ENCODE measurements at regions not wholly inside any gene's neighbourhood (a gene's known extent, or its start where the extent isn't known, plus 50 kb on each side); places are given as distances from the start of the nearest gene placed in this dataset.
"Not testable (repeated sequence)": the region's sequence is repeated elsewhere in the genome, so short reads cannot be mapped to it uniquely, and the experiment has no call there.

GRCh38 chr3:154885418-154885817 lies 194.7 kb upstream of the MME start:
- Histone ChIP-seq H3K27me3 (no peaks in the 10 kb centered on the region), H3K4me3 (no peak overlapping the region), H3K36me3 (no peaks in the 10 kb centered on the region), H3K9me3 (peaks cover 10% of the 10 kb centered on the region)
- DNase-seq: no peak

- H3K27me3 ChIP-seq: no peaks in the 10 kb centered on the region
- no peak for DNase-seq
- H3K4me3 ChIP-seq: no peak overlapping the region
- H3K9me3 ChIP-seq: peaks cover 10% of the 10 kb centered on the region
- no peaks in the 10 kb centered on the region for H3K36me3 ChIP-seq
Observed at GRCh38 chr3:154884952-154885351, 195.2 kb upstream of the MME start.

GRCh38 chr3:154875142-154875541 lies 205.0 kb upstream of the MME start:
- Histone ChIP-seq H3K9me3 (peaks cover 4% of the 10 kb centered on the region; the same call in 1 of the 2 replicates), H3K36me3 (no peaks in the 10 kb centered on the region), H3K4me3 (no peak overlapping the region), H3K27me3 (no peaks in the 10 kb centered on the region)
- DNase-seq: no peak

GRCh38 chr3:154872696-154873095 lies 207.4 kb upstream of the MME start:
- DNase-seq: no peak
- H3K36me3 ChIP-seq: no peaks in the 10 kb centered on the region
- H3K4me3 ChIP-seq: no peak overlapping the region
- H3K27me3 ChIP-seq: no peaks in the 10 kb centered on the region
- no peaks in the 10 kb centered on the region; the same call in 1 of the 2 replicates for H3K9me3 ChIP-seq

- no peak for DNase-seq
- no peaks in the 10 kb centered on the region for H3K36me3 ChIP-seq
- no peaks in the 10 kb centered on the region for H3K27me3 ChIP-seq
- no peak overlapping the region for H3K4me3 ChIP-seq
- no peaks in the 10 kb centered on the region; the same call in 1 of the 2 replicates for H3K9me3 ChIP-seq
Observed at GRCh38 chr3:154872074-154872473, 208.0 kb upstream of the MME start.

GRCh38 chr3:154864947-154865346 lies 215.2 kb upstream of the MME start:
- Histone ChIP-seq H3K27me3 (no peaks in the 10 kb centered on the region), H3K4me3 (no peak overlapping the region), H3K9me3 (no peaks in the 10 kb centered on the region; the same call in 1 of the 2 replicates), H3K36me3 (no peaks in the 10 kb centered on the region)
- DNase-seq: no peak

- H3K9me3 ChIP-seq: no peaks in the 10 kb centered on the region
- no peak for DNase-seq
- H3K36me3 ChIP-seq: no peaks in the 10 kb centered on the region
- no peaks in the 10 kb centered on the region for H3K27me3 ChIP-seq
- no peak overlapping the region for H3K4me3 ChIP-seq
Observed at GRCh38 chr3:154862265-154862664, 217.9 kb upstream of the MME start.

GRCh38 chr3:154852998-154853397 lies 227.1 kb upstream of the MME start:
- not testable (repeated sequence) for H3K9me3 ChIP-seq, H3K4me3 ChIP-seq, DNase-seq, H3K27me3 ChIP-seq, H3K36me3 ChIP-seq

- no peaks in the 10 kb centered on the region for H3K27me3 ChIP-seq
- no peaks in the 10 kb centered on the region for H3K36me3 ChIP-seq
- no peaks in the 10 kb centered on the region for H3K9me3 ChIP-seq
- no peak overlapping the region for H3K4me3 ChIP-seq
- no peak for DNase-seq
Observed at GRCh38 chr3:154852515-154852914, 227.6 kb upstream of the MME start.

GRCh38 chr3:154851644-154852043 lies 228.5 kb upstream of the MME start:
- Histone ChIP-seq H3K27me3 (no peaks in the 10 kb centered on the region), H3K36me3 (no peaks in the 10 kb centered on the region), H3K4me3 (no peak overlapping the region), H3K9me3 (no peaks in the 10 kb centered on the region)
- DNase-seq: no peak

- no peaks in the 10 kb centered on the region for H3K27me3 ChIP-seq
- no peaks in the 10 kb centered on the region for H3K9me3 ChIP-seq
- H3K36me3 ChIP-seq: no peaks in the 10 kb centered on the region
- DNase-seq: no peak
- no peak overlapping the region for H3K4me3 ChIP-seq
Observed at GRCh38 chr3:154850921-154851320, 229.2 kb upstream of the MME start.

GRCh38 chr3:154849408-154849807 lies 230.7 kb upstream of the MME start:
- DNase-seq: no peak
- Histone ChIP-seq H3K4me3 (no peak overlapping the region), H3K36me3 (no peaks in the 10 kb centered on the region), H3K9me3 (no peaks in the 10 kb centered on the region), H3K27me3 (no peaks in the 10 kb centered on the region)

GRCh38 chr3:154844863-154845262 lies 235.3 kb upstream of the MME start:
- Histone ChIP-seq H3K27me3 (no peaks in the 10 kb centered on the region), H3K4me3 (no peak overlapping the region), H3K36me3 (no peaks in the 10 kb centered on the region), H3K9me3 (no peaks in the 10 kb centered on the region)
- no peak for DNase-seq

- H3K27me3 ChIP-seq: no peaks in the 10 kb centered on the region
- H3K4me3 ChIP-seq: no peak overlapping the region
- no peaks in the 10 kb centered on the region for H3K36me3 ChIP-seq
- H3K9me3 ChIP-seq: no peaks in the 10 kb centered on the region
- no peak for DNase-seq
Observed at GRCh38 chr3:154843647-154844046, 236.5 kb upstream of the MME start.

GRCh38 chr3:154842536-154842935 lies 237.6 kb upstream of the MME start:
- no peak for DNase-seq
- H3K9me3 ChIP-seq: no peaks in the 10 kb centered on the region
- no peaks in the 10 kb centered on the region for H3K27me3 ChIP-seq
- no peak overlapping the region for H3K4me3 ChIP-seq
- no peaks in the 10 kb centered on the region for H3K36me3 ChIP-seq

GRCh38 chr3:154835639-154836038 lies 244.5 kb upstream of the MME start:
- DNase-seq: no peak
- Histone ChIP-seq H3K36me3 (no peaks in the 10 kb centered on the region), H3K4me3 (no peak overlapping the region), H3K9me3 (no peaks in the 10 kb centered on the region), H3K27me3 (no peaks in the 10 kb centered on the region)

GRCh38 chr3:154834831-154835230 lies 245.3 kb upstream of the MME start:
- H3K27me3 ChIP-seq, DNase-seq, H3K36me3 ChIP-seq, H3K4me3 ChIP-seq, H3K9me3 ChIP-seq: not testable (repeated sequence)

GRCh38 chr3:154829929-154830328 lies 250.2 kb upstream of the MME start:
- no peak for DNase-seq
- no peaks in the 10 kb centered on the region for H3K36me3 ChIP-seq
- H3K27me3 ChIP-seq: no peaks in the 10 kb centered on the region

GRCh38 chr3:154819491-154819890 lies 260.6 kb upstream of the MME start:
- H3K9me3 ChIP-seq: no peaks in the 10 kb centered on the region
- DNase-seq: no peak
- no peak overlapping the region for H3K4me3 ChIP-seq
- no peaks in the 10 kb centered on the region for H3K27me3 ChIP-seq
- no peaks in the 10 kb centered on the region for H3K36me3 ChIP-seq

More at GRCh38 chr3:154829929-154830328, 250.2 kb upstream of the MME start:
- no peaks in the 10 kb centered on the region for H3K9me3 ChIP-seq
- no peak overlapping the region for H3K4me3 ChIP-seq
